ENCODE measurements at regions not wholly inside any gene's neighbourhood (a gene's known extent, or its start where the extent isn't known, plus 50 kb on each side); places are given as distances from the start of the nearest gene placed in this dataset.

DNA sequence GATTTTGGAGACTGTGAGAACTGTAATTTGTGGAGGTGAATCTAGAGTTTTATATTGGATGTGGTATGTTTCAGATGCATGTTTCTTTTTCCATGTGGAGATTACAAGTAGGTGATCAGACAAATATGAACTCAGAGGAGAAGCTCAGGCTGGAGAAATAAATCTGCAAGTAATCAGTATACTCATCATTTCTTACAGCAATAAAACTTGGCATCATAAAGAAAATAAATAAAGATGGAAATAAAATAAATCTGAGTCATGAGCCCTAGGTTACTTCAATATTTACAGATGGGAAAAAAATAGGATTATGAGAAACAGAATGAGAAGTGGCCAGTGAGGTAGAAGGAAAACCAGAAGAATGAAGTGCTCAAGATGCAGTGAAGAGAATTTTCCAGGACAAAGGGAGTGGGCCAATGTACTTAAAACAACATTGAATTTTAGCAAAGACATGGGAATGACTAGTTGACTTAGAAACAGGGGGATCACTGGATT lies 453.8 kb downstream of the DSC3 start:
- Histone ChIP-seq H3K4me1 (no peaks in the 10 kb centered on the region), H3K4me3 (no peak overlapping the region), H3K9me3 (no peaks in the 10 kb centered on the region), H3K4me2 (no peak overlapping the region), H3K27ac (no peak overlapping the region)
- ChIA-PET POLR2A (no interaction called here), CTCF (no interaction called here)
- ATAC-seq (no peak), DNase-seq (ENCODE audit: low read depth in 1 of 2, low spot score in 1 of 2) (no peak), FAIRE-seq (no peak)
- TF ChIP-seq CBX2 (IDR thresholded peaks at IDR 0.05; ENCODE audit: borderline replicate concordance, low read depth) (no peak), ESRRA (IDR thresholded peaks at IDR 0.05; ENCODE audit: borderline replicate concordance, low read length) (no peak), MAZ (IDR thresholded peaks at IDR 0.05; ENCODE audit: borderline replicate concordance, low read depth, low read length) (no peak), RCOR1 (IDR thresholded peaks at IDR 0.05; ENCODE audit: low read depth, low read length) (no peak), BHLHE40 (IDR thresholded peaks at IDR 0.05; ENCODE audit: low read depth, low read length) (no peak), RARB (CRISPR knock-in tag; IDR thresholded peaks at IDR 0.05) (no peak), ZFP36 (IDR thresholded peaks at IDR 0.05; ENCODE audit: borderline replicate concordance, partially characterized antibody) (no peak), FOSB (CRISPR knock-in tag; IDR thresholded peaks at IDR 0.05) (no peak), CEBPB (IDR thresholded peaks at IDR 0.05) (no peak), ZSCAN20 (CRISPR knock-in tag; IDR thresholded peaks at IDR 0.05) (no peak), POLR2A (IDR thresholded peaks at IDR 0.05; ENCODE audit: low read length) (no peak), E2F6 (IDR thresholded peaks at IDR 0.05; ENCODE audit: borderline replicate concordance, low read depth) (no peak), KDM1A (IDR thresholded peaks at IDR 0.05; ENCODE audit: low read depth) (no peak), CHD4 (IDR thresholded peaks at IDR 0.05; ENCODE audit: borderline replicate concordance) (no peak)
- TF ChIP-seq, protein P1, sequence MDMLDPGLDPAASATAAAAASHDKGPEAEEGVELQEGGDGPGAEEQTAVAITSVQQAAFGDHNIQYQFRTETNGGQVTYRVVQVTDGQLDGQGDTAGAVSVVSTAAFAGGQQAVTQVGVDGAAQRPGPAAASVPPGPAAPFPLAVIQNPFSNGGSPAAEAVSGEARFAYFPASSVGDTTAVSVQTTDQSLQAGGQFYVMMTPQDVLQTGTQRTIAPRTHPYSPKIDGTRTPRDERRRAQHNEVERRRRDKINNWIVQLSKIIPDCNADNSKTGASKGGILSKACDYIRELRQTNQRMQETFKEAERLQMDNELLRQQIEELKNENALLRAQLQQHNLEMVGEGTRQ (IDR thresholded peaks at IDR 0.05) = no peak

- ATAC-seq (no peak), FAIRE-seq (no peak), DNase-seq (ENCODE audit: low read depth in 1 of 2, low spot score in 1 of 2) (no peak)
- 11% methylated on average over 1 of the region's 1 CpG for WGBS (ENCODE audit: missing lambda C conversion rate)
- Histone ChIP-seq H3K4me1 (no peaks in the 10 kb centered on the region), H3K4me3 (no peak overlapping the region), H3K9me3 (no peaks in the 10 kb centered on the region), H3K27ac (no peak overlapping the region), H3K4me2 (no peak overlapping the region)
- ChIA-PET CTCF (no interaction called here), POLR2A (no interaction called here)
- no peak for TF ChIP-seq ESRRA (IDR thresholded peaks at IDR 0.05; ENCODE audit: borderline replicate concordance, low read length)
- TF ChIP-seq MAFK (IDR thresholded peaks at IDR 0.05; ENCODE audit: partially characterized antibody) = peak; percentile 66
- no peak for TF ChIP-seq CBX2 (IDR thresholded peaks at IDR 0.05; ENCODE audit: borderline replicate concordance, low read depth)
Observed at GRCh38 chr18:30583768-30584167, 458.8 kb downstream of the DSC3 start.

DNA sequence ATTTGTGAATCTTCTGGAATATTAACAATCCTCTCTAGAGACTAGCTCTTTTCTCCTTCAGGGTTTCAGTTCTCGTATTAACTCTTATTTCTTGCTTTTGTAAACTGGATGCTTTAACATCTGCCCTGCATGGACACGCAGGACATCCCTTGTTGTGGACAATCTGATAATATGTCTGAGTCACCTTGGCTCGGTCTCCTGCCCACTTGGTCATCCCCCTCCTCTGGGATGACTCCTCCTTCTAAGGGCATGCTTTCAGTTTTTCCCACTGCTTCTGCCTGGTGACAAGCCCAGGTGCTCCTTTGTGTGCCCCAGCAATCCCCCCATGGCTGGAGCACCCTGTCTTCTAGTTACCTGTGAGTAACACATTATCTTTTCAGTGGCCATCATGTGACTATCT lies 460.5 kb downstream of the DSC3 start:
- TF ChIP-seq MYC (IDR thresholded peaks at IDR 0.05; ENCODE audit: borderline replicate concordance, low read length) = no peak
- TF ChIP-seq EHF (CRISPR knock-in tag; IDR thresholded peaks at IDR 0.05) = no peak
- no peak for TF ChIP-seq FOXS1 (CRISPR knock-in tag; IDR thresholded peaks at IDR 0.05)
- no peak for TF ChIP-seq HDAC2 (IDR thresholded peaks at IDR 0.05)
- TF ChIP-seq MAFK (IDR thresholded peaks at IDR 0.05; ENCODE audit: partially characterized antibody) = no peak
- no peak for TF ChIP-seq NFE2L2 (conservative IDR thresholded peaks at IDR 0.05; ENCODE audit: low read length)
- no peak for TF ChIP-seq BHLHE40 (IDR thresholded peaks at IDR 0.05; ENCODE audit: low read depth, low read length)
- TF ChIP-seq, protein P2, sequence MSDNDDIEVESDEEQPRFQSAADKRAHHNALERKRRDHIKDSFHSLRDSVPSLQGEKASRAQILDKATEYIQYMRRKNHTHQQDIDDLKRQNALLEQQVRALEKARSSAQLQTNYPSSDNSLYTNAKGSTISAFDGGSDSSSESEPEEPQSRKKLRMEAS (IDR thresholded peaks at IDR 0.05) = no peak
- TF ChIP-seq E2F6 (IDR thresholded peaks at IDR 0.05; ENCODE audit: borderline replicate concordance, low read depth) = no peak
- TF ChIP-seq PBX3 (IDR thresholded peaks at IDR 0.05) = no peak
- no peak for TF ChIP-seq FOSB (CRISPR knock-in tag; IDR thresholded peaks at IDR 0.05)
- TF ChIP-seq, protein P3, sequence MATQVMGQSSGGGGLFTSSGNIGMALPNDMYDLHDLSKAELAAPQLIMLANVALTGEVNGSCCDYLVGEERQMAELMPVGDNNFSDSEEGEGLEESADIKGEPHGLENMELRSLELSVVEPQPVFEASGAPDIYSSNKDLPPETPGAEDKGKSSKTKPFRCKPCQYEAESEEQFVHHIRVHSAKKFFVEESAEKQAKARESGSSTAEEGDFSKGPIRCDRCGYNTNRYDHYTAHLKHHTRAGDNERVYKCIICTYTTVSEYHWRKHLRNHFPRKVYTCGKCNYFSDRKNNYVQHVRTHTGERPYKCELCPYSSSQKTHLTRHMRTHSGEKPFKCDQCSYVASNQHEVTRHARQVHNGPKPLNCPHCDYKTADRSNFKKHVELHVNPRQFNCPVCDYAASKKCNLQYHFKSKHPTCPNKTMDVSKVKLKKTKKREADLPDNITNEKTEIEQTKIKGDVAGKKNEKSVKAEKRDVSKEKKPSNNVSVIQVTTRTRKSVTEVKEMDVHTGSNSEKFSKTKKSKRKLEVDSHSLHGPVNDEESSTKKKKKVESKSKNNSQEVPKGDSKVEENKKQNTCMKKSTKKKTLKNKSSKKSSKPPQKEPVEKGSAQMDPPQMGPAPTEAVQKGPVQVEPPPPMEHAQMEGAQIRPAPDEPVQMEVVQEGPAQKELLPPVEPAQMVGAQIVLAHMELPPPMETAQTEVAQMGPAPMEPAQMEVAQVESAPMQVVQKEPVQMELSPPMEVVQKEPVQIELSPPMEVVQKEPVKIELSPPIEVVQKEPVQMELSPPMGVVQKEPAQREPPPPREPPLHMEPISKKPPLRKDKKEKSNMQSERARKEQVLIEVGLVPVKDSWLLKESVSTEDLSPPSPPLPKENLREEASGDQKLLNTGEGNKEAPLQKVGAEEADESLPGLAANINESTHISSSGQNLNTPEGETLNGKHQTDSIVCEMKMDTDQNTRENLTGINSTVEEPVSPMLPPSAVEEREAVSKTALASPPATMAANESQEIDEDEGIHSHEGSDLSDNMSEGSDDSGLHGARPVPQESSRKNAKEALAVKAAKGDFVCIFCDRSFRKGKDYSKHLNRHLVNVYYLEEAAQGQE (IDR thresholded peaks at IDR 0.05) = no peak
- no peak for TF ChIP-seq NPAS2 (CRISPR knock-in tag; IDR thresholded peaks at IDR 0.05; ENCODE audit: borderline replicate concordance)
- ChIA-PET CTCF (no interaction called here), POLR2A (no interaction called here)
- Histone ChIP-seq H3K4me2 (no peak overlapping the region), H3K27ac (no peak overlapping the region), H3K9me3 (no peaks in the 10 kb centered on the region), H3K4me3 (no peak overlapping the region), H3K4me1 (no peaks in the 10 kb centered on the region)
- FAIRE-seq = no peak
- 9% methylated on average over 3 of the region's 3 CpGs for WGBS (ENCODE audit: missing lambda C conversion rate)
- no peak for ATAC-seq
- no peak for DNase-seq (ENCODE audit: low read depth in 1 of 2, low spot score in 1 of 2)
